GM18517 (cell line): ENCODE measurements at regions not wholly inside any gene's neighbourhood (a gene's known extent, or its start where the extent isn't known, plus 50 kb on each side); places are given as distances from the start of the nearest gene placed in this dataset.

Experiments used
- ATAC-seq: cut with Tn5 transposase; IDR thresholded peaks from one replicate; pipeline ENCODE4 v1.9.1; 2021; ENCODE audit warnings: mild to moderate bottlenecking, moderate library complexity; ENCODE audit not compliant: unreplicated experiment

DNA sequence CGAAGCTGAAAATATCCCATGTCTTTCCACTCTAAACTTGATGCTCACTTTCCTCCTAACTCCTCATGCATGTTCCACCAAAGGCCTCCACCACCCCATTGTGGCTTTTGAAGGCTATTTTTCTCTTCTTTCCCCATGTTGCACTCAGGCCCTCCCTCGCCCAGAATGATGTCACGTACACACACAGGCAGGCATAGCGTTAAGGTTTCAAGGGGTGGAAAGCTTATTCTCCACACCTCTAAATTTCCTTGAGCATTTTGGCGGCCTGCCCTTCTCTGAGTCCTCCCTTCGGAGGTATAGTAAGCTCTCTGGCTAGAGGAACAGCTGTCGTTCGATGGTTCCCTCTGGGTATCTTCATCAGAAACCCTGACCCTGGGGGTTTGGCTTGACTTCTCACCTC, 673.5 kb downstream of the ACTL7B start:
- ATAC-seq = no peak

DNA sequence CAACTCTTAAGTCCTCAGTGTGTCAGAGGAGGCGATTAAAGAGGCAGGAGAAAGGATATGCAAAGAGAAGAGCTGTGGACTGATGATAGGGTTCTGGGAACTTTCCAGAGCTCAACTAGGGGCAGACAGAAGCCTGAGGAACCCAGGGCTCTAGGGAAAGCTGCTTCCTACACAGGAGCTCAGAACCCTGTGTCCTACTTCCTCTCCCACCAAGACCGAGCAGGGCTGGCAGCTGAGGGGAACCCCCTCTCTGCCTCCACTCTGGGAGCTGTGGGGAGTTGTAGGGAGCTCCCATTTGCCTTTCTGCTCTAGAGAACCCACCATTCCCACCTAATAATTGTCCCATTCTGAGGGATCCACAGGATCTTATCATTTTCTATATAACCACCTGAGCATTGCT, 674.3 kb downstream of the ACTL7B start:
- no peak for ATAC-seq

DNA sequence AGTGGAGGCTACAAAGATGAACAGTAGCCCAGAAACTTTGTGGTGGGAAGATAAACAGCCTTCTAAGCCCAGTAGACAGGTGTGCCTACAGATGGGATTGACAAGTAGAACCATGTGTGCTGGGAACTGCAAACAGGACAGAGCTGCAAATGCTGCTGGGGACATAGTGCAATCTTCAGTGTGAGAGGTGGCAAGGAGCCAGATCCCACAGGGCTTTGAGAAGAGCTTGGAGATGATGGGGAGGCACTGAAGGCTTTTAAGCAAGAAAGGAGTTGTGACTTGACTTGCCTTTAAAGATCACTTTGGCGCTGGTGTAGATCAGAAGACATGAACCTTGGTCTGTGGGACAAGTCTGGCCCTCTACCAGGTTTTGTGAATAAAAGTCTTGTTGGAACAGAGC, 675.2 kb downstream of the ACTL7B start:
- no peak for ATAC-seq

DNA sequence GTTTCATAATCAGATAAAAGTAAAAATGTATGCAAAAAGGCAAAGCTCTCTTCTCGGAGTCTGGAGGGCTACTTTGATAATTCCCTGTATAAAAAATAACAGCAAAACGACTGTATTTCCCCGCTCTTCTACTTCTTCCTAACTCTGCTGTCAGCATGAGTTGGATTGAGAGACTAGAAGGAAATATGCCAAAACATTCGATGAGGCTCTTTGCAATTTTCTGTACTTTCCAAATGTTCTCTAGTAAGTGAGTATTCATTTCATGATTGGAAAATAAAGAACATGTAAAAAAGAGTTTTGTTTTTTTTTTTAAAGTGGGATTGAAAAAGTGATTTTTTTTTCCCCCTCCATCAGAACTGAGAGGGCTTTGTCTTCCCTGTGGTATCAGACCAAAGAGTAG, 677.5 kb downstream of the ACTL7B start:
- ATAC-seq = no peak

DNA sequence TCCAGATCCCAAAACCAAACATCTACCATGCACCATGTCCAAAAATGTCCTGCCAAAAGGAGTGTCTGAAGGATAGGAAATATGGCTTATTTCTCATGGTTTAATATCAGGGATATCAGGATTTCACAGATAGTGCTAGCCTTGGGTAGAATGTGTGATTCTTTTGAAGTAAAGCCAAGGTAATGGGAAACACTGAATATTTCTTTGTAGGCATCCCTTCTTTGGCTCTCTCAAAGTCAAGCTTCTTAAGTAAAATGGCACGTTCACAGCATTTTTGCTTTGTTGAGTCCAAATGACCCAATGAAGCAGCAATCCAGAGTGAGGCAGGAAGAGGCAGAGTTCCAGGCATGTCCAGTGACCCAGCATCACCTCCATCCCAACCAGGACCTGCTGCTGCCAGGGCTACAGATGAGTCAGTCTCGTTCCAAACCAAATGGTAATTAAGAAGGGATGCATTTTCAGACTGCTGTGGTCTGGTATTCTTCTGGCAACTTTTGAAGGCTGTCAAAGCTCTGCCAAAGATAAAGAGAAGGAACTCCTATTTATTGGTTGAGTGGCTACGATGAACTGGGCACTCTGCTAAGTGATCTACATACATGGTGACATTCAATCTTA, 678.8 kb upstream of the KLF4 start:
- ATAC-seq = no peak

DNA sequence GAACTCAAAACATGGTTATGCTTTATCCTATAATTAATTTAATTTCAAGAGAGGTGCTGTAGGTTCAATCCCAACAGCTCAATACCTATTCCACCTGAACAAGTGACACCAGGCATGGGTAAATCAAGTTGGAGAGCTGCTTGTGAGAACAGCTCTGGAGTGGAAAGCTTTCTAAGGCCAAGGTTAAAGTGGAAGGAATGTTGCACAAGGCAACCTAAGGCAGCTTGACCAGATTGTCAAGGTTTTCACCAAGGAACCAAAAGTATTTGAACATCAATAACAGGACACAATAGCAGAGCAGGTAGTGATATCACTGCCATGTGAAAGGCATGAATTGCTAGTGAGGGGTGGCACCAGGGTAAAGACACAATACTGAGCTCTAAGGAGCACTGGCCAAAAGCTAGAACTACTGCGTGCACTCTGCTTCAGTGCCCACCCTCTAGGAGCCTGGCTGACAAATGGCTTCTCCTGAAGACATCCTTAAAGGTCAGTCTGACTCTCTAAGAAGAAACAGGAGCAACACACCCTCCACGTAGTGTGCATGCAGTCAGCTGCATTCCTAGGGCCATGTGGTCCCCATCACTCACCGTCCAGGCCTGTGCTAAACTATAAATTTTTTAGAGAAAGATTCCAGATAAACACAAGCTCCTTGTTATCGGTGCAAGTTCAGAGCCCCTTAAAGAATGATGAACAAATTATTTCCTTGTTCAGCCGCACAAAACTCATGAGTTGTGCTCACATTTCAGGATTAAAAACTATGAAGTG, 677.7 kb upstream of the KLF4 start:
- ATAC-seq = no peak

DNA sequence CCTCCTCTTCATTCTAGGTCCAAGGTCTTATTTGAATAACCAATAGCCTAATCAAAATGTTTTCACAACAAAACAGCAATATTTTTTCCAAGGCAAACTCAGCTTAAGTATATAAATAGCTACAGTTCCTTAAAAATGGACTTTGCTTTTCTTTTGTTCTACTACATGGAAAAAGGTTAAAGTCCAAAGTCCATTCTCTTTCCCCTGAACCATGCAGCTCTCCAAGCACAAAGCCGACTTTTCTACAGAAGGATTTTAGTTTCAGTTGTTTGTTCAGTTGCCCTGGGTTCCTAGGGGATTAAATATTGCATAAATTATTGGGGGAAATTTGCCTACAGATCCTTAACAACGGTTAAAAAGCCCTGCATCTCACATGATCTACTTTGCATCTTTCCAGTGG, 677.0 kb upstream of the KLF4 start:
- no peak for ATAC-seq

DNA sequence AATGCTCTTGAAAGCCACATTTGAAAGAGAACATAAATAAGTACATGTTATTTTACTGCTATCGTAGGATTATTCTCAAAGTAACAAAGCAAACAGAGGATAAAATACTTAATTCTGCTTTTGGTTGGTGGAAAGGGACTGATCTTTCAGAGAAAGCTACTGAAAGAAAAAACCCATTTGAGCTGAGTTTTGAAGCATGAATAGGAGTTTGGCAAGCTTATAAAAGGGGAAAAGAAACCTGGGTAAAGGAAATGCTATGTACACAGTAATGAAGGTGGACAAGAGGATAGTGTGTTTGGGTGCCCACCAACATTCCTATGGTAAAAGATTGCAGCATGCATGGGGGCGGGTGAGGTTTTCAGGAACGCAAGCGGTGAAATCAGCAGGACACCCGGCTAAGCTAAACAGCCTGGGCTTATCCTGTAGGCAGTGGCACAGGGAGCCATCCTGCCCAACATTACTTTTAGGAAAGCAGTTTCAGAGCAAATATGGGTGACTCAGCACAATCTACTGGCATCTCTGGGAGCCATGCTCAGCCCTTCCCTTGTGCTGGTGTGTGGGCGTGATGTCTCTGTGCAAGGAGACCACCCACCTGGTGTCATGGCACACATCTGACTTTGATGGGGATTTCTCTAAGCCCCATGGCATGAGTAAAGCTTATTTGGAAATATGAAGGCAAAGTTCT, 673.9 kb upstream of the KLF4 start:
- ATAC-seq = no peak

DNA sequence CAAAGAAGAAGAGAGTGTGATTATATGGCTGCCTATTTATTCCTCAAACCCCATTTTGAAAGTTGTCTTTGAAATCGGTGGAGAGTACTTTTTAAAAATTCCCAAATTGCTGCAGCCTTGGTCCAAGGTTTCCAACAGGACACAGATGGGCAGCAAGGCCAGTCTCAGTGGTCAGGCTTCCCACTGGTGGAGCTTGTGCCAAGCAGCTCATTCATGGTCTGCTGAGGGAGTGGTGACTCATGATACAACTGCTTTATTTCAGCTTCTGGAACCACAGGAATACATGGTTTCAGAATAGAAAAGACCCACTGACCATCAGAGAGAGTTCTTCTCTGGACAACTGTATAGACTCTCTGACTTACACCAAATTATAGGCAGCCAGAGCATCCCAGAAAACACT, 673.1 kb upstream of the KLF4 start:
- no peak for ATAC-seq

DNA sequence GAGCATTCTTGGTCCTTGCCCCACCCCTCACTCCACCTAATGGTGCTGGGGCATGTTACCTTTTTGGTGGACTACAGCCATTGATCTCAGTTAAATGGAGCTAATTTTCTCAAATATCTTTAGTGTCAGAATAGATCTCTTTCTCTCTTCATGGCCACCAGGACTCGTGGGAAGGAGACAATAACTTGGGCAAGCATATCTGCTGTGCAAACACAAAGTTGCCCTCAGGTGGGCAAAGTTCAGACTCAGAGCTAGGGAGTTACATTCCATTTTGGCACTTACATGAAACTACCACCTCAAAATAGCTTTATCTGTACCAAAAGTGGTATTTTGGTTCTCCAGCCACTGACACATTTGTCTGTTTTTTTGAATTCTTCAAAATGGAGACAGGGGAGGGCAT, 671.9 kb upstream of the KLF4 start:
- ATAC-seq = no peak

DNA sequence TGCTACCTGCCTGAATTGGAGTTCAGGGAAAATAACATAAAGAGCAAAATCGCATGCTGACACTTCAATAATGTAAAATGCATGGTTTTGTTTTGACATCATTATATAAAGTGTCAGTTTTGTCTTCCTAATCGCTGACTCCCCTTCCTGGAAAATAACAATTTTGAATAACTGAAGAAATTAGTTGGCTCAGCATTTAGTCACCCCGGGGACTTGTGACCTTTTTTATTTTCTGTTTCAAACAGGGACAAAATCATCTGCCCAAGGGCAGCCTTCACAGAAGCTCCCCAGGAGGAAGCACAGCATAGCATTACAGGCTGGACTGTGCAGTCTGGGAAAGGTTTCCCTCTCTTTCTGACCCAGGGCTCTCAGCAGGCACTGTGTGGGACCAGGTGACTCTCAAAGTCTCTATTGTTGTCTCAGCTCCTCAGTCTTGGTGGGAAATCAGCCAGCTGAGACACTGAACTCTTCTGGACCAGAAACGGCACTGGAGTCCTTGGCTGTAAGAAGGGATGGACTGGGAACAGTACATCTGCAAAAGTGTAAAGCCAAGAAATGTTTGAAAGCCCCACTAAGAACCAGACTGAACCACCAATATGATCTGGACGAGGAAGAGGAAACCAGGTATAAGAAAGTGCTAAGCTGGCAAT, 671.3 kb upstream of the KLF4 start:
- ATAC-seq = no peak

DNA sequence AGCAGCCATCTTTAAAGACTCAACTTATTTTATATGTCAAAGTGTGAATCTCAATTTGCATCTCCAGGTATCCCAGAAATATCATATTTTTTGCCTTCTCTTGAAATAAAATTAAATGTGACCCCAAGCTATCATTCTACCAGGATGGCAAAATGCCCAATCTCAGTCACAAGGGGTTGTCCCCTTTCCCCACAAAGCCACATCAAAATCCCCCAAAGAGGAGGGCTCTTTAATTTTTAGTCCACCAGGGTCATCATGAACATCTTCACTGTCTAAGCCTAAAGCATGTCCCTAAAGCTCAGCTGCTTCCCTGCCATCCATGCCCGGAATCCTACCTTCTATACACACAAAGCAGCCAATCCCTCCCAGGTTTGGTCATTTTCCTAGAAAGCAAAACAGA, 670.5 kb upstream of the KLF4 start:
- ATAC-seq = no peak

DNA sequence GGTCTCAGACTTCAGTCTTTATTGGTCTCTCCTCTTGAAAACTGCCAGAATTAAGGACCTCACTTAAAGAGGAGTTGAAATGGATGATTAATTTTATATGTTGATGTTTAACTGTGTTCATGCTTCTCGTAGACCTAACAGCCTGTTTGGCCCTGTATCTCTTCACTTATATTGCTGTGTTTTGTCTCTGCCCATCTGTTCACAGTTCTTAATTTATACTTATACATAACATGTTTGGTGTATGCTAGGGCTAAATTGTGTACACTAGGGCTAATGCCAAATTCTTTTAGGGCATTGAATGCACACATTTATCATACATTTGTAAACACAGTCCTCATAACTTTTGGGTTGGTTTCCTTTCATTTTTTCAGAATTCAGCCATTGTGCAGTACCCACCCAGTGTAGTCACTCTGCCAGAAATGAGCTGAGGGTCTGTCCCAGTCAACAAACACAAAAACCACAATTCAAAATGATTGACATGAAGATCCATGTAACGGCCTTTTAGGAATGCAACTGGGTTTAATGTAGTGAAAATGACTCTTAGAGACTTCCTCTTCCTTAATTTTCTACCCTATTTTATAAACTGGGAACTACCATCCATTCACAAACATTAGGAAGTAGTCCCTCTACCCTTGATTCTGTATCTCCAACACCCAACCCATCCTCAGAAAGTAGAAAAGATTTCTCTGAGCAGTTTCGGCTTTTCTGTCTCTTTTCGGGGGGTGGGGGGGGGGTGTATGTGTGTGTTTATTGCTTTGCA, 668.8 kb upstream of the KLF4 start:
- ATAC-seq = no peak

DNA sequence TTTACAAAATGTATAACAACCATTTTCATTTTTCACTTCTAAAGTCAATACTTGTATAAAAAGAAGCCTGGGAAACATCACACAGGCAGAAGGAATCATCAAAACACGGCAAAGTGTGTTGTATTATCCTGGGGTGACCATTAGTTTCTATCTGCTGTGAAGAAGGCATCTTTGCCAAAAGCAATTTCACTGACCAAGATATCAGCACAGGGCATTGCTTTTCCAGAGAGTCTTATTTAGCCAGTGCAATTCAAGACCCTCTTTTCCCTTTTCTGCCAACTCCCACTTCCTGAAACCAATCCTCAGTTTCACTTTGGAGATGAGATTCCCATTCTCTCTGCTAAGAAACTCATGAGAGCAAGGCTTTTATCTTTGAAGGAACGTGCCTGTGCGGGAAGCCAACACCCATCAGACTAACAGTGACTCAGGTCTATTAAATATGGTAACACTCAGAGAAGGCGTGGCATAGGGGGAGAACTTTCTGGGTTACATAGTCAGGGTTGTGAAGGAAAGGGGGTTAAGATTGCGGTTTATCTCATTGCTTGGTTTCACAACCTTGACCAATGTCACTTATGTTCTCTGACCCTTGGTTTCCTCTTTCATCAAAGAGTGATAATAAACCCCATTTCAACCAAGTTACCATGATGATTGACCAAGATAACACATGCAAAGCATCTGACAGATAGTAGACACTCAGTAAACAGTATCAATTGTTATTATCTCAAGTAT, 666.9 kb upstream of the KLF4 start:
- no peak for ATAC-seq

DNA sequence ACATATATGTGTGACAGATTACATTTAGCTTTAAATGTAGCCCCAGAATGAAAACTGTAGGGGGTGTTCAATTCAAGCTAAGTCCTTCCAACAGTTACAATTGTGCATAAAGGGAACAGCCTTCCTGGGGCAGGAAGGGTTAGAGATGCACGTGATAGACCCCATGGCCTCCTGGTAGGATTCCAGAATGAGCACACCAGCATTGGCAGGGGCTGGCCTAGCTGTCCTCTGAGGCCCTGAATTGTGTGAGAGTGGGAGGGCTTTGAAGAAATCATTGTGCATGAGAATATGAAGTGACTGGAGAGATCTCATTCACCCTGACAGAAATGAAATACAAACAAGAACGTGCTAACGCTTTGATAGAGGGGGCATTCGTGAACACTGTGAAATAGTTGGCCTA, 663.8 kb upstream of the KLF4 start:
- ATAC-seq = no peak

DNA sequence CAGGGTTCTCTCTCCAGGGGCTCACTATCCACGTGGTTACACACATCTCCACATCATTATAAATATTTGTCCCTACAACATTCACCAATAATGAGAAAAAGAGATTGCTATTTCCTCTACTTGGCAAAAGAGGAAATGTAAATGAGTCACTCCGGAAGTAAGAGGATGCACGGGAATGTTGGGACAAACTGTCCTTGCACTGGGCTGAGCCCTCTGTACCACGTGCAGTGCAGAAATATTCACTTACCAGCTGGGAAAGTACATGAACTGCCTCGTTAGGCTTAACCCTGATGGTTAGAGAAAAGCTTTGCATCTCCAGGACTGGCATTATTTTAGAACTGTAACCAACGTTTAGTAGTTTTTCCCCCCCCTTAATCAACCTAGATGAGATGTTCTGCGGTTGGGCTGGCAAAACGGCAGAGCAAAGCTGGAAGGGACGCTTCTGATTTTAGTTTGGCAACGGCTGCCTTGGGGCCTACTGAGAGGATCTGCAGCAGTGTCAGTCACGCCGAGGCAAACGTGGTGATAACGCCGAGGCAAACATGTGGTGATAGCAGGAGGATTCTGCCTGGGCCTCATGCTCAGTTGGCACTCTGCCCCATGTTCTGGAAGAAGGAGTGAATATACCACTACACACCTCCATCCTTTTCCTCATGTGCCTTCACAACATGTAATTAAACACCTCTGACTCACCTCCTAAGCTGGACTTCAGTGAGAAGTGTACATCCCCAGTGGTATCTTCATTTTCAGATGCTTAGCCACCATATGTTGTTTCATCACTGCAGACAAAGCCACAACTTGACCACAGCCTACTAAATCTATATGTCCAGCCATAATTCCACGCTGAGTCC, 661.4 kb upstream of the KLF4 start:
- ATAC-seq = no peak

DNA sequence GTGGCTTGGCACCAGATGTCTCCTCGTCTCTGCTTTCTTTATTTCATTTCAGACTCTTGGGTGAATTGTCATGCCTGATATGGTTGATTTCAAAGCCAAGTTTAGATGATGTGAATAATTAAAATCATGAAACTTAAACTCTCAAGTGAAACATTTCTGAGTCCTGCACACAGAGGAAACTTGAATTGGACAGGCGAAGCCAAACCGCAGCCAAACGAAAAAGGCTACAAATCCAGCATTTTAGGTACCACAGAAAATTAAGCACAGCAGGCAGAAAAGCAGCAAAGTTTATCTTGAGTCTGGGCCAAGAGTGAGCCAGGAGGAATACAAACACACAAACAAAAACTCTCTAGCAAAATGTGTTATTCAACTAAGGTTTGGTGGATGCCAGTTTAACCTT, 659.8 kb upstream of the KLF4 start:
- no peak for ATAC-seq

DNA sequence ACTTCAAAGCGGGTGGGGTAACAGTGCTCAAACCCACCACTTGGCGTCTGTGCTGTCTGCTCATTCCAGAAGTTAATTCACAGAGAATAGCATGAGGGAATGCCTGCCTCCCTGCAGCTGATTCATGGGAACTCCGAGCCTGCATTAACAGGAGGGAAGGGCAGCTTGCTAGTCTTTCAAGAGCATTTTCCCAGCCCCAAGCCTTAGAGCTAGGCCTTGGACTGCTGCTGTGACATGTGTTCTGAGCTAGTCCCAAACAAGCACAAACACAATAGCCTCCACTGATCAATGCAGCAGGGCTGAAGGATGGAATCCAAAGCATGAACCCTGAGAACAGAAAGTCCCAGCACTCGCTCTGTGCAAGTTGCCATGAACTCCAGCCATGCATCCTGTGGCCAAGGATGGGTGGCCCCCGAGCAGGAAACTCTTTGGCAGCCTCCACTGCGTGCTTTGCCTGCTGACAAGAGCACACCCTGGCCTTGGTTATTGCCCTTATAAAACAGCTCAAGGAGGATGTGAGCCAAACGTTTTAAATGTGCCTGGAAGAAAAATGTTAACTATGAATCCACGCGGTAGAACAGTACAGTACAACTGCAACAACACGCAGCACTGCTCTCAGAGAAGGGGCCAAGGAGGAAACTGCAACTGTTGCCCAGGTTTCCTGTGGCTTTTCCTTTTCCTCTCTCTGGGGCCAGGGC, 653.1 kb upstream of the KLF4 start:
- ATAC-seq = no peak

DNA sequence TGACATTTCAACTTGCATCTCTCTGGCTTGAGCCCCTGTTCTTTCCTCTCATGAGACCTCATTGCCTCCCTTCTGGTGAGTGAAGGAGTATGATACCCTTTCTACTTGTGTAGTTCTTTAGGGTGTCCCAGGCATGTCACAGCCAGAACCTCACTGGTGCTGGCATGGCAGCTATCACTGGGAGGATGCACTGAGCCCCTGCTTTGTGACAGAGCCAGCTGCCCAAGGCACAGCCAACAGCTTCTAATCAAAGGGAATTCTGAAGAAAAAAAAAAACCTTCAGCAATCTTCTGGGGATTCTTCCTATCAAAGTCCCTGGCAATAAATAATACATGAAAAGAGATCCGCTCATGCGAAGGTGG, 652.6 kb upstream of the KLF4 start:
- no peak for ATAC-seq
